GM12878 (cell line): ENCODE measurements at regions not wholly inside any gene's neighbourhood (a gene's known extent, or its start where the extent isn't known, plus 50 kb on each side); places are given as distances from the start of the nearest gene placed in this dataset.

Experiments used
- ATAC-seq: fragments of 200-7000 bp; cut with Tn5 transposase; 3 replicates; pipeline ENCODE4 v1.9.1; 2020; ENCODE audit warnings: mild to moderate bottlenecking, moderate library complexity
- BruUV-seq: library from RNA; stranded (reverse); fragments of 400-500 nt; replicated peaks from 2 replicates; lab custom pipeline; 2021; lab: Mats Ljungman, UMichigan
- CTCF ChIA-PET: fragments of 300-600 bp; sonication (Branson Sonifier 250); formaldehyde crosslinking; extraction: SDS; loops from one replicate; lab custom pipeline; 2021; ENCODE audit warnings: inconsistent platforms; lab: Yijun Ruan, JAX
- POLR2A ChIA-PET: fragments of 350-600 bp; formaldehyde crosslinking; extraction: SDS; loops from one replicate; lab custom pipeline; 2021; ENCODE audit warnings: inconsistent platforms; lab: Charles Lee
- RAD21 ChIA-PET: fragments of 300-600 bp; sonication (Branson Sonifier 250); formaldehyde crosslinking; loops from one replicate; lab custom pipeline; 2023; ENCODE audit warnings: antibody characterized with exemption; ENCODE audit not compliant: unreplicated experiment; lab: Charles Lee
- SMC1A ChIA-PET: fragments of 300-600 bp; sonication (Branson Sonifier 250); formaldehyde crosslinking; loops from one replicate; lab custom pipeline; 2023; ENCODE audit not compliant: unreplicated experiment, uncharacterized antibody; lab: Charles Lee
- DNase-seq: peaks from one replicate; pipeline ENCODE4 v3.0.0-alpha.2; 2011; ENCODE audit warnings: low read depth, low spot score
- FAIRE-seq: peaks from 3 replicates; lab custom pipeline; 2011; peaks lifted over from hg19 to GRCh38; lab: Jason Lieb, UNC
- H2AFZ ChIP-seq: 2 replicates; pipeline ENCODE4 v1.6.0; 2011; ENCODE audit warnings: low read depth, low read length, control low read depth; ENCODE audit not compliant: control insufficient read depth
- H3K27ac ChIP-seq: 2 replicates; pipeline ENCODE4 v1.5.1; 2011; ENCODE audit warnings: control low read depth; ENCODE audit not compliant: control insufficient read depth, insufficient read depth
- H3K27me3 ChIP-seq, 2 experiments: replicated peaks in 1 of 2; 2 replicates each; pipeline versions ENCODE4 v1.6.0 to v1.6.1; 2011; ENCODE audit warnings: low read length in 1 of 2; ENCODE audit not compliant: control insufficient read depth in 2 of 2, insufficient read depth in 2 of 2
- H3K36me3 ChIP-seq, 2 experiments: 2 replicates each; pipeline ENCODE4 v1.5.1; 2011; ENCODE audit warnings: low read length in 1 of 2; ENCODE audit not compliant: control insufficient read depth in 2 of 2, insufficient read depth in 2 of 2
- H3K4me1 ChIP-seq: 2 replicates; pipeline ENCODE4 v1.6.1; 2011; ENCODE audit warnings: mild to moderate bottlenecking, low read length, moderate library complexity, mixed read lengths; ENCODE audit not compliant: control insufficient read depth, insufficient read depth
- H3K4me2 ChIP-seq: 2 replicates; pipeline ENCODE4 v1.6.0; 2011; ENCODE audit warnings: control low read depth; ENCODE audit not compliant: control insufficient read depth, insufficient read depth
- H3K4me3 ChIP-seq: fragments of 200-600 bp; sonication (generic); 2 replicates; pipeline ENCODE4 v1.5.1; 2016
- H3K79me2 ChIP-seq: 2 replicates; pipeline ENCODE4 v1.6.0; 2011; ENCODE audit warnings: low read length; ENCODE audit not compliant: control insufficient read depth, insufficient read depth
- H3K9ac ChIP-seq: 2 replicates; pipeline ENCODE4 v1.8.0; 2011; ENCODE audit warnings: low read length, control low read depth, mixed read lengths; ENCODE audit not compliant: control insufficient read depth, insufficient read depth
- H3K9me3 ChIP-seq: replicated peaks from 3 replicates; pipeline ENCODE4 v1.5.1; 2011; ENCODE audit warnings: mild to moderate bottlenecking, low read length; ENCODE audit not compliant: control insufficient read depth, insufficient read depth
- H4K20me1 ChIP-seq: 2 replicates; pipeline ENCODE4 v1.6.0; 2011; ENCODE audit not compliant: control insufficient read depth, insufficient read depth
- CHD2 ChIP-seq: IDR thresholded peaks from 2 replicates; pipeline ENCODE4 v1.6.1; 2011; ENCODE audit warnings: low read depth, low read length, improper control_type of control experiment, borderline replicate concordance
- IRF5 ChIP-seq: fragments of 450-650 bp; IDR thresholded peaks from 2 replicates; pipeline ENCODE4 v1.6.1; 2017; ENCODE audit warnings: borderline replicate concordance
- KAT2A ChIP-seq: conservative IDR thresholded peaks from 2 replicates; pipeline ENCODE4 v1.6.1; 2011; ENCODE audit warnings: low read depth, low read length; ENCODE audit not compliant: control insufficient read depth
- MTA3 ChIP-seq: IDR thresholded peaks from 2 replicates; pipeline ENCODE4 v1.6.1; 2012; ENCODE audit warnings: low read length, inconsistent platforms, borderline replicate concordance
- PAX8 ChIP-seq: fragments of 450-650 bp; IDR thresholded peaks from 2 replicates; pipeline ENCODE4 v1.6.1; 2017; ENCODE audit warnings: mild to moderate bottlenecking, moderate library complexity
- POLR2AphosphoS2 ChIP-seq: IDR thresholded peaks from 2 replicates; pipeline ENCODE4 v1.6.1; 2011; ENCODE audit warnings: low read depth, mild to moderate bottlenecking, low read length, improper control_type of control experiment, moderate library complexity
- SIN3A ChIP-seq: IDR thresholded peaks from 2 replicates; pipeline ENCODE4 v1.6.1; 2012; ENCODE audit warnings: low read depth, low read length, improper control_type of control experiment
- SPI1 ChIP-seq: IDR thresholded peaks from 2 replicates; pipeline ENCODE4 v1.6.1; 2011; ENCODE audit warnings: low read depth, mild to moderate bottlenecking, low read length, moderate library complexity, borderline replicate concordance; ENCODE audit not compliant: insufficient read depth
- SRF ChIP-seq, 2 experiments: IDR thresholded peaks; 2 replicates each; pipeline ENCODE4 v1.6.1; 2011; ENCODE audit warnings: low read depth in 2 of 2, low read length in 2 of 2, mild to moderate bottlenecking in 1 of 2, moderate library complexity in 1 of 2
- TCF12 ChIP-seq: IDR thresholded peaks from 2 replicates; pipeline ENCODE4 v1.6.1; 2011; ENCODE audit warnings: low read depth, mild to moderate bottlenecking, low read length
- WGBS: methylation state at CpG from one replicate; pipeline ENCODE4 v1.1.6; 2016; ENCODE audit warnings: low lambda C conversion rate; ENCODE audit not compliant: insufficient replicate concordance, insufficient coverage; ENCODE audit errors: missing lambda C conversion rate; 5-methylcytosine and 5-hydroxymethylcytosine counted together
- in situ Hi-C: fragments of 300-500 bp; cut with MboI; formaldehyde crosslinking; loops from 9 replicates; pipeline ENCODE4 v1.14.3; 2018; ENCODE audit warnings: mixed read lengths
- intact Hi-C: fragments of 100-400 bp; cut with micrococcal nuclease; formaldehyde crosslinking; loops from one replicate; pipeline ENCODE4 v1.14.2; 2022; ENCODE audit not compliant: unreplicated experiment
- TF ChIP-seq, protein P1 (sequence below): IDR thresholded peaks from 2 replicates; pipeline ENCODE4 v1.6.1; 2012; ENCODE audit warnings: low read length, inconsistent platforms
- TF ChIP-seq, protein P2 (sequence below): fragments of 450-650 bp; IDR thresholded peaks from 2 replicates; pipeline ENCODE4 v1.6.1; 2017; ENCODE audit warnings: low read depth, mild to moderate bottlenecking, moderate library complexity
- TF ChIP-seq, protein P3 (sequence below): fragments of 450-650 bp; IDR thresholded peaks from 2 replicates; pipeline ENCODE4 v1.6.1; 2016; ENCODE audit warnings: mild to moderate bottlenecking

DNA sequence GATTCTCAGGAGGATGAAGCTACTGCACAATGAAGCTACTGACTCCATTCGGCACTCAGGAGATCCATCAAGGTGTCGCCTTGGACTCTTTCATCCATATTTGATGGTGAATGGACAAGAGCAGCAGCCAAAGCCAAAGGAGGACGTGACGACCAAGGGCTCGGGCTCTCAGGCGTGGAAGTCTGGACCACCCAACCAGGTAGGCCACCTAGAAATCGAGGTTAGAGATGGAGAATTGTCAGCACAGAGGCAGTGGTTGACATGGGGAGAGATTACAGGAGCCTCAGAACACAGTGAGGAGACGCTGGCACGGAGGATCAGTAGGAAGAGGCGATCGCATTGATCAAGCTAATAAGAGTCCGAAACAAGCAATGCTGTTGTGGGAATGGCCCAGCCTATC is 240.5 kb upstream of the ID2 start (continued):
- no peak for TF ChIP-seq IRF5
- no peak for TF ChIP-seq KAT2A
- TF ChIP-seq SIN3A, result no peak
- TF ChIP-seq, protein P1, sequence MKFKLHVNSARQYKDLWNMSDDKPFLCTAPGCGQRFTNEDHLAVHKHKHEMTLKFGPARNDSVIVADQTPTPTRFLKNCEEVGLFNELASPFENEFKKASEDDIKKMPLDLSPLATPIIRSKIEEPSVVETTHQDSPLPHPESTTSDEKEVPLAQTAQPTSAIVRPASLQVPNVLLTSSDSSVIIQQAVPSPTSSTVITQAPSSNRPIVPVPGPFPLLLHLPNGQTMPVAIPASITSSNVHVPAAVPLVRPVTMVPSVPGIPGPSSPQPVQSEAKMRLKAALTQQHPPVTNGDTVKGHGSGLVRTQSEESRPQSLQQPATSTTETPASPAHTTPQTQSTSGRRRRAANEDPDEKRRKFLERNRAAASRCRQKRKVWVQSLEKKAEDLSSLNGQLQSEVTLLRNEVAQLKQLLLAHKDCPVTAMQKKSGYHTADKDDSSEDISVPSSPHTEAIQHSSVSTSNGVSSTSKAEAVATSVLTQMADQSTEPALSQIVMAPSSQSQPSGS, result no peak
- no peak for TF ChIP-seq TCF12
- TF ChIP-seq MTA3, result no peak
- no peak for TF ChIP-seq POLR2AphosphoS2
- no peak for TF ChIP-seq PAX8

DNA sequence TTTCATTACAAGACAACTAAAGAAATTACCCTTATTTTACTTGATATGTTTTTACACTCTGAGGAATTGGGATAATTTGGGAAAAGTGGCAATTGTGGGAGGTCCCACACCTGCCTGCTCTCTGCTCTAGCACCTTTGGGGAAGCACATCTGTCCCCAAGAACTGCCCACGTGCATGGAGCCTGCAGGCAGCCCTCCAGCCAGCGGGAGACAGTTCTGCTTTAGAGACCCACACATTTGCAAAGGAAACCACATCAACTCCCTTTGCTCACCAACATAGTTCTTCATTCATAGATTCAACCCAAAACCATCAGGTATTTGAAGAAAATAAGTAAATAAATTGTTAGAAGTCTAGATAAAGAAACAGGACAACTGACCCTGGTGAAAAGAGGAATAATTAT is 239.9 kb upstream of the ID2 start:
- 0% methylated on average over 1 of the region's 2 CpGs for WGBS
- ChIA-PET RAD21 (interaction anchor here (0.7 to 2.1 kb wide), 7 partner anchors 8 to 102 kb away, joined by 3 to 7 read pairs (median 4); no protein-coding TSS in a partner anchor), POLR2A (interaction anchor here (1.0 kb wide), 1 partner anchor 129 kb away, joined by 3 read pairs; no protein-coding TSS in a partner anchor)
- 0 out of 2 replicates have a peak, but pooled peaks have one; percentile 33 for TF ChIP-seq TCF12
- no peak for TF ChIP-seq SRF (IDR thresholded peaks at IDR 0.05; ENCODE audit: low read depth in 2 of 2, low read length in 2 of 2)
- TF ChIP-seq CHD2, result 0 out of 2 replicates have a peak, but pooled peaks have one; percentile 34
- TF ChIP-seq, protein P2, sequence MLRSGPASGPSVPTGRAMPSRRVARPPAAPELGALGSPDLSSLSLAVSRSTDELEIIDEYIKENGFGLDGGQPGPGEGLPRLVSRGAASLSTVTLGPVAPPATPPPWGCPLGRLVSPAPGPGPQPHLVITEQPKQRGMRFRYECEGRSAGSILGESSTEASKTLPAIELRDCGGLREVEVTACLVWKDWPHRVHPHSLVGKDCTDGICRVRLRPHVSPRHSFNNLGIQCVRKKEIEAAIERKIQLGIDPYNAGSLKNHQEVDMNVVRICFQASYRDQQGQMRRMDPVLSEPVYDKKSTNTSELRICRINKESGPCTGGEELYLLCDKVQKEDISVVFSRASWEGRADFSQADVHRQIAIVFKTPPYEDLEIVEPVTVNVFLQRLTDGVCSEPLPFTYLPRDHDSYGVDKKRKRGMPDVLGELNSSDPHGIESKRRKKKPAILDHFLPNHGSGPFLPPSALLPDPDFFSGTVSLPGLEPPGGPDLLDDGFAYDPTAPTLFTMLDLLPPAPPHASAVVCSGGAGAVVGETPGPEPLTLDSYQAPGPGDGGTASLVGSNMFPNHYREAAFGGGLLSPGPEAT, result peak; percentile 24; the same call in 1 of the 2 replicates
- TF ChIP-seq, protein P3, sequence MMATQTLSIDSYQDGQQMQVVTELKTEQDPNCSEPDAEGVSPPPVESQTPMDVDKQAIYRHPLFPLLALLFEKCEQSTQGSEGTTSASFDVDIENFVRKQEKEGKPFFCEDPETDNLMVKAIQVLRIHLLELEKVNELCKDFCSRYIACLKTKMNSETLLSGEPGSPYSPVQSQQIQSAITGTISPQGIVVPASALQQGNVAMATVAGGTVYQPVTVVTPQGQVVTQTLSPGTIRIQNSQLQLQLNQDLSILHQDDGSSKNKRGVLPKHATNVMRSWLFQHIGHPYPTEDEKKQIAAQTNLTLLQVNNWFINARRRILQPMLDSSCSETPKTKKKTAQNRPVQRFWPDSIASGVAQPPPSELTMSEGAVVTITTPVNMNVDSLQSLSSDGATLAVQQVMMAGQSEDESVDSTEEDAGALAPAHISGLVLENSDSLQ, result no peak
- TF ChIP-seq SPI1, result peak; percentile 83

More for the DNA sequence above, 239.9 kb upstream of the ID2 start:
- ATAC-seq (peak; percentile 89), FAIRE-seq (peak; percentile 68), DNase-seq (no peak)
- Histone ChIP-seq H3K36me3 (peaks cover 0 to 9% of the 10 kb centered on the region in 2 experiments; a peak in 2 of 4 replicates), H2AFZ (no peak overlapping the region), H3K79me2 (no peaks in the 10 kb centered on the region), H3K27me3 (no peaks in the 10 kb centered on the region), H3K4me1 (peaks cover 14% of the 10 kb centered on the region), H4K20me1 (no peaks in the 10 kb centered on the region), H3K27ac (no peak overlapping the region), H3K9ac (no peak overlapping the region), H3K9me3 (no peaks in the 10 kb centered on the region; the same call in 2 of the 3 replicates), H3K4me2 (peak overlapping the region; percentile 62; the same call in 1 of the 2 replicates), H3K4me3 (no peak overlapping the region)
- in situ Hi-C loops, result no loop called here
- ChIA-PET CTCF (interaction anchor here (1.1 to 4.4 kb wide), 4 partner anchors 8 to 32 kb away, joined by 3 to 22 read pairs (median 3); no protein-coding TSS in a partner anchor), SMC1A (interaction anchor here (0.6 to 2.7 kb wide), 11 partner anchors 8 to 1018 kb away, joined by 3 to 20 read pairs (median 4); no protein-coding TSS in a partner anchor)
- intact Hi-C loops, result no loop called here
- no TSS peak for BruUV-seq
